Fibroblast of pulmonary artery (primary cell): ENCODE measurements at regions not wholly inside any gene's neighbourhood (a gene's known extent, or its start where the extent isn't known, plus 50 kb on each side); places are given as distances from the start of the nearest gene placed in this dataset.

Experiments used
- DNase-seq: peaks from one replicate; pipeline ENCODE4 v3.0.0-alpha.2; 2010; ENCODE audit warnings: low read depth
- H3K4me3 ChIP-seq: replicated peaks from 2 replicates; pipeline ENCODE4 v1.5.1; 2011; ENCODE audit warnings: low read depth, mild to moderate bottlenecking, control low read depth, low read length, moderate library complexity
- TF ChIP-seq, protein P1 (sequence below): IDR thresholded peaks from 2 replicates; pipeline ENCODE4 v1.5.1; 2011; ENCODE audit warnings: mild to moderate bottlenecking, control low read depth, low read length, inconsistent platforms; ENCODE audit errors: missing control alignments

- TF ChIP-seq, protein P1, sequence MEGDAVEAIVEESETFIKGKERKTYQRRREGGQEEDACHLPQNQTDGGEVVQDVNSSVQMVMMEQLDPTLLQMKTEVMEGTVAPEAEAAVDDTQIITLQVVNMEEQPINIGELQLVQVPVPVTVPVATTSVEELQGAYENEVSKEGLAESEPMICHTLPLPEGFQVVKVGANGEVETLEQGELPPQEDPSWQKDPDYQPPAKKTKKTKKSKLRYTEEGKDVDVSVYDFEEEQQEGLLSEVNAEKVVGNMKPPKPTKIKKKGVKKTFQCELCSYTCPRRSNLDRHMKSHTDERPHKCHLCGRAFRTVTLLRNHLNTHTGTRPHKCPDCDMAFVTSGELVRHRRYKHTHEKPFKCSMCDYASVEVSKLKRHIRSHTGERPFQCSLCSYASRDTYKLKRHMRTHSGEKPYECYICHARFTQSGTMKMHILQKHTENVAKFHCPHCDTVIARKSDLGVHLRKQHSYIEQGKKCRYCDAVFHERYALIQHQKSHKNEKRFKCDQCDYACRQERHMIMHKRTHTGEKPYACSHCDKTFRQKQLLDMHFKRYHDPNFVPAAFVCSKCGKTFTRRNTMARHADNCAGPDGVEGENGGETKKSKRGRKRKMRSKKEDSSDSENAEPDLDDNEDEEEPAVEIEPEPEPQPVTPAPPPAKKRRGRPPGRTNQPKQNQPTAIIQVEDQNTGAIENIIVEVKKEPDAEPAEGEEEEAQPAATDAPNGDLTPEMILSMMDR = no peak
These were observed 83.1 kb downstream of the PDCL3 start for GRCh38 chr2:100645695-100646429.

GRCh38 chr2:100647709-100648108 is 84.9 kb downstream of the PDCL3 start:
- no peak overlapping the region for H3K4me3 ChIP-seq
- TF ChIP-seq, protein P1 = no peak
- no peak for DNase-seq

More at GRCh38 chr2:100645695-100646429, 83.1 kb downstream of the PDCL3 start:
- no peak overlapping the region for H3K4me3 ChIP-seq
- DNase-seq = no peak

DNA sequence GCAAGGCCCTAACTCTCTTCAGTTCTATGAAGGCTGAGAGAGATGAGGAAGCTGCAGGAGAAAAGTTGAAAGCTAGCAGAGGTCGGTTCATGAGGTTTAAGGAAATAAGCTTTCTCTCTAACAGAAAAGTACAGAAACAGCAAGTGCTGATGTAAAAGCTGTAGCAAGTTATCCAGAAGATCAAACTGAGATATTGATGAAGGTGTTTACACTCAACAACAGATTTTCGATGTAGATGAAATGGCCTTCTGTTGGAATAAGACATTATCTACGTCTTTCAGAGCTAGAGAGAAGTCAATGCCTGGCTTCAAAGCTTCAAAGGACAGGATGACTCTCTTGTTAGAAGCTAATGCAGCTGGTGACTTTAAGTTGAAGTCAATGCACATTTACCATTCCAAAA is 87.4 kb downstream of the PDCL3 start:
- no peak for DNase-seq
- H3K4me3 ChIP-seq = no peak overlapping the region
- TF ChIP-seq, protein P1 = no peak

GRCh38 chr2:100653449-100654035 is 90.7 kb downstream of the PDCL3 start:
- no peak for DNase-seq
- H3K4me3 ChIP-seq = no peak overlapping the region
- TF ChIP-seq, protein P1 = no peak

- no peak for DNase-seq
- TF ChIP-seq, protein P1 = no peak
- no peak overlapping the region for H3K4me3 ChIP-seq
These were observed 91.8 kb downstream of the PDCL3 start for GRCh38 chr2:100654611-100655010.

DNA sequence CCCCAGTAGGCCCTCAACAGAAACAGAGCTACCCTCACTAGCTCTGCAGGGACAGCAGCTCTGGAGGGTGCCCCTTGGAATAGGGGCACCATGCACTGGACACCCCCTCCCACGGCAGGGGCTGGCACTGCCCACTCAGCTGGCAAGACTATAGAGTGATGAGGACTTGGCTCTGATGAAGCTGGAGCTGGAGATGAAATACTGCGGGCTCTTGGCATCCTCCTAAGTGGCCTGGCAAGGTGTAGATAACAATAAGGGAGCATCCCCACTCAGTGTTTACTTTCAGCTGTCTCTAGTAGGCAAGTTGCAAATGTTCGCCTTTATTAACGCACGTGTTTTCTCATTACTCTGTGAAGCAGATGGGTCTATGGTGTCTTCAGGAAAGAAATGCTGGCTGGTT is 92.7 kb downstream of the PDCL3 start:
- TF ChIP-seq, protein P1 = no peak
- no peak overlapping the region for H3K4me3 ChIP-seq
- no peak for DNase-seq
